GM21717 (cell line): ENCODE measurements at regions not wholly inside any gene's neighbourhood (a gene's known extent, or its start where the extent isn't known, plus 50 kb on each side); places are given as distances from the start of the nearest gene placed in this dataset.

Experiments used
- ATAC-seq: cut with Tn5 transposase; IDR thresholded peaks from one replicate; pipeline ENCODE4 v1.9.1; 2021; ENCODE audit warnings: mild to moderate bottlenecking, moderate library complexity; ENCODE audit not compliant: unreplicated experiment

- ATAC-seq, result no peak
Measured at GRCh38 chr6:1545654-1546053, 64.1 kb upstream of the FOXC1 start.

- no peak for ATAC-seq
Measured at GRCh38 chr6:1547785-1548184, 61.9 kb upstream of the FOXC1 start.

DNA sequence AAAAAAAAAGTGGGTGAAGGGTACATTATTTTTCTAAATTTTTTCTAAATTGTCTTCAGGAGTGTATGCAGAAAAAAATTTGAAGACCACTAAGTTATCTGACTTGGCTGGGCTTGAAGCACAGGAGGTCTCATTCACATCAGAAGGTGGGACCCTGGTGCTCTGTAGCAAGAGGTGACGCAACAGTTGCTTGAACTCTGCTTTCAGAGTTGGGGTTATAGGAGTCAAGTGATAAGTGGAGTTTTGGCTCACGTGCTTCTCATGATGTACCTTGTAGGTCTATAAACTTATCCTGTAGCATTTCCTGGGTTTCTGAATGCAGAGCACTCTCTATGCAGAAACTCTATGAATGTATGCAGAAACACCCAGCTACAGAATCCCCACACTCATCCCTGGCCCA is 58.5 kb upstream of the FOXC1 start:
- ATAC-seq, result no peak

- no peak for ATAC-seq
Measured at GRCh38 chr6:1552296-1552761, 57.4 kb upstream of the FOXC1 start.

DNA sequence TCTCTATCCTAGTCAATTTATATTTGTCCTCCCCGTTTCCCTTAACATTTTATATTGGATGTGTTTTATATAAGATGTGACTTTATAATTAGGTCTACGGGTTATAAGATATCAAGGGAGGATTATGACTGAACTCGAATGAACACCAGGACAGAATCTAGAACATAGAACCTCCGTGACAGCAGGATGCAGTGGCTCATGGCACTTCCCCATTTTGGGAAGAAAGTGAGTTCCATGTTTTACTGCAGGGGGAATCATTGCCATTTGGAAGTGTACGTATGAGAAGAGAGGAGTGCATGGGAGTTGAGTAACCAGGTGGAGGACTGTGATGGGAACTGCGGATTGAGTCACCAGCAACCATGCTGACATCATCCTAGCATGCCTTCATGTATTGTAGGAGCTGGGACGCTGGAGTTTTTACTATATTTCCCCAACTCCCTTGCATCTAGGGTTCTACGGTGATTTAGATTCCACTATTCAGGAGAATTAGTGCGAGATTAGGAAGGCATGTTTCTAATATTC is 56.1 kb upstream of the FOXC1 start:
- no peak for ATAC-seq

- no peak for ATAC-seq
Measured at GRCh38 chr6:1554141-1554475, 55.6 kb upstream of the FOXC1 start.

DNA sequence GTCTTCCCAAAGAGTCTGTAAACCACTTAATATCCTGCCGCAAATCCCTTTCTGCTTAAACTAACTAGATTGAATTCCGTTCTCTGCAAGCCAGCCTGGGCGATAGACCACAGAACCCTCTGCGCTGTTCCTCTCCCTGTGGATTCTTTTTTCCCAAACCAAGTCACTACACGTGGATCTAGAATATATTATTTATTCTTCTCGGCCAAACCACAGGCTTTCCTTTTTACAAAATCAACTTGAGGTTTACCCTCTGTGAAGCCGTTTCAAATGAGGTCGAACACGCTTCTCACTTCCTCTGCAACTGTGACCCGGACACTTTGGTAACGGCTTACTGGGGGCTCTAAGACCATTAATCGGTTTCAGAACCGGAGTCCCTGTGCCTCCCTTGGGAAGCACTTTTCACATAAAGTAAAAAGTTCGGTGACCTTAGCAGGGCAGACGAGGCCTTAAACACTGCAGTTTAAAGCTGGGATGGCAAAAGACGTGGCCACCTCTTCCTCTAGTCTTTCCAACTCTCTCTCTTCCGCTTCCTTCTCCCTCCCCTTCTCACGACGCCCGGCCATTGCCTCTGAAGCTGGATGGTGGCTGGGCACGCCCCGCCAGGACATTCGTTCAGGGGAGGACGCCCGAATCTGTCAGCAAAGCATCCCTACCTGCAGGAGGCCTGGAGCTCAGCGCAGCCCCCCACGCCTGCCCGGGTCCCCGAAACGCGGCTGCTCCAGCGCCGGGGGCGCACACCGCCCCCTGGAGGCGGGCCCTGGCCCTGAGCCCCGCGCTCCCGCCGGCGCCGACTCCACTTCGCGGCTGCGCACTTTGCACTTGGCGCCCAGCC is 55.0 kb upstream of the FOXC1 start:
- ATAC-seq, result no peak

DNA sequence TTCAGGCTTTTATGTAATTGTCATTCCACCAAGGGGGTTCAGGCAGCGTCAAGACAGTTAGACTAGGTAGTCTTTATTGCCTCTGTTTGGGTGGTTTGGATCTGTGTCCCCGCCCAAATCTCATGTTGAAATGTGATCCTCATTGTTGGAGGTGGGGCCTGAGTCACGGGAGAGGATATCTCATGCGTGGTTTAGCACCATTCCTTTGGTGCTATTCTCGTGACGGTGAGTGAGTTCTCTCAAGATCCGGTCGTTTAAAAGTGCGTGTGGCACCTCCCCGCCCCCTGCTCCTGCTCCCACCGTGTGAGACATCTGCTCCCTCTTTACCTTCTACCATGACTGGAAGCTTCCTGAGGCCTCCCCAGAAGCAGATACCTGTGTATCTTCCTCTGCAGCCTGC is 51.3 kb upstream of the FOXC1 start:
- ATAC-seq, result no peak
